Ovary (tissue), 7 donors: ENCODE measurements at regions not wholly inside any gene's neighbourhood (a gene's known extent, or its start where the extent isn't known, plus 50 kb on each side); places are given as distances from the start of the nearest gene placed in this dataset.
"Not testable (repeated sequence)": the region's sequence is repeated elsewhere in the genome, so short reads cannot be mapped to it uniquely, and the experiment has no call there.

Experiments
- DNase-seq, 5 donors: peaks; one replicate each; pipeline ENCODE4 v3.0.0-alpha.2; 2019 to 2020
- H3K27ac ChIP-seq, 2 donors: fragments of 200-600 bp; one replicate each; pipeline versions ENCODE4 v1.5.1 to v1.8.0; 2019 to 2022
- H3K27me3 ChIP-seq: fragments of 200-600 bp; one replicate; pipeline ENCODE4 v1.8.0; 2022
- H3K36me3 ChIP-seq: fragments of 200-600 bp; sonication (generic); one replicate; pipeline ENCODE4 v1.5.1; 2019
- H3K4me1 ChIP-seq: one replicate; pipeline ENCODE4 v1.8.1; 2013; ENCODE audit warnings: mild to moderate bottlenecking, moderate library complexity; ENCODE audit not compliant: insufficient read depth
- H3K4me3 ChIP-seq: fragments of 200-600 bp; sonication (generic); one replicate; pipeline ENCODE4 v1.5.1; 2017
- H3K9me3 ChIP-seq, 2 donors: fragments of 200-600 bp in 1 of 2; sonication (generic) in 1 of 2; one replicate each; pipeline versions ENCODE4 v1.5.1 to v1.8.1; 2013 to 2019; ENCODE audit warnings: mild to moderate bottlenecking in 1 of 2, moderate library complexity in 1 of 2
- EP300 ChIP-seq: sonication (generic); formaldehyde crosslinking; IDR thresholded peaks from one replicate; pipeline ENCODE4 v1.6.1; 2017; ENCODE audit warnings: antibody characterized with exemption
- POLR2A ChIP-seq: fragments of 450-650 bp; IDR thresholded peaks from one replicate; pipeline ENCODE4 v1.6.1; 2017; ENCODE audit warnings: antibody characterized with exemption, mild to moderate bottlenecking, moderate library complexity
- WGBS, 3 donors: extraction: QIAGEN DNeasy Blood & Tissue Kit in 1 of 3; methylation state at CpG; one replicate each; pipeline versions ENCODE4 v1.1.5 to v1.1.7; 2013 to 2017; 5-methylcytosine and 5-hydroxymethylcytosine counted together
- intact Hi-C, 4 donors: fragments of 100-400 bp; cut with DNase I; formaldehyde crosslinking; loops; one replicate each; pipeline versions ENCODE4 v1.11.0 to v1.15.1; 2022 to 2023
- TF ChIP-seq, protein P1 (sequence below), 3 donors: fragments of 450-650 bp in 2 of 3; fragments of 200-600 bp in 1 of 3; IDR thresholded peaks; one replicate each; pipeline versions ENCODE4 v1.5.1 to v1.8.0; 2016 to 2022; ENCODE audit warnings: antibody characterized with exemption in 3 of 3, mild to moderate bottlenecking in 1 of 3
- donor health status: DM: no; HTN: no; CAD: no; lungs with moderate emphysema.
- donor health status: DM: no; HTN: no; CAD: no.
- donor health status: Bipolar disorder and iron deficiency.
- donor health status: DM: no; HTN: no; CAD: no.
- donor health status: DM: yes; HTN: yes; CAD: no.

DNA sequence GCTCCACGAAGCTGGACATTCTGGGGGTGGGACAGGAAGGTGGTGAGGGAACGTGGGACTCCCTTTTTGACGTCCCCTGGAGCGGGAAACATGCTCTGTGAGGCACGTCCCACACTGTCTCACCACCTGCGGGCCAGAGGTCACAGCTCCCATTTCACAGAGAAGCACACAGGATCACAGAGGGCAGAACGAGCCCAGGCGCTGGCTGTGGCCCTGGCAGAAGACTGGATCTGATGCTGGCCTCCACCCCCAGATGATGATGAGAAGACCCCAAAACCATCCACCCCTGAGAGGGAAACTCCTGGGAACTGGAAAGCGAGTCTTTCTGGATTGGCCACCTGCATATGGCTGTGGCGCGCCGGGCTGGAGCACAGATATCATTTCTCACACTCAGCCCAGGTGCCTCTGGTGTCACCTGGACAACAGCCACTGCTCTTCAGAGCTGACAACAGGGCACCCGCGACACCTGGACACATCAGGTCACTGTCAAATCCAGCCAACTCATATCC lies 216.2 kb downstream of the TUBA3C start:
- Histone ChIP-seq H3K27me3 (no peaks in the 10 kb centered on the region), H3K27ac (no peak overlapping the region), H3K36me3 (no peaks in the 10 kb centered on the region), H3K4me1 (no peaks in the 10 kb centered on the region), H3K9me3 (no peaks in the 10 kb centered on the region), H3K4me3 (no peak overlapping the region)
- no peak for DNase-seq
- intact Hi-C loops = no loop called here
- TF ChIP-seq EP300 (no peak), POLR2A (no peak)
- TF ChIP-seq, protein P1, sequence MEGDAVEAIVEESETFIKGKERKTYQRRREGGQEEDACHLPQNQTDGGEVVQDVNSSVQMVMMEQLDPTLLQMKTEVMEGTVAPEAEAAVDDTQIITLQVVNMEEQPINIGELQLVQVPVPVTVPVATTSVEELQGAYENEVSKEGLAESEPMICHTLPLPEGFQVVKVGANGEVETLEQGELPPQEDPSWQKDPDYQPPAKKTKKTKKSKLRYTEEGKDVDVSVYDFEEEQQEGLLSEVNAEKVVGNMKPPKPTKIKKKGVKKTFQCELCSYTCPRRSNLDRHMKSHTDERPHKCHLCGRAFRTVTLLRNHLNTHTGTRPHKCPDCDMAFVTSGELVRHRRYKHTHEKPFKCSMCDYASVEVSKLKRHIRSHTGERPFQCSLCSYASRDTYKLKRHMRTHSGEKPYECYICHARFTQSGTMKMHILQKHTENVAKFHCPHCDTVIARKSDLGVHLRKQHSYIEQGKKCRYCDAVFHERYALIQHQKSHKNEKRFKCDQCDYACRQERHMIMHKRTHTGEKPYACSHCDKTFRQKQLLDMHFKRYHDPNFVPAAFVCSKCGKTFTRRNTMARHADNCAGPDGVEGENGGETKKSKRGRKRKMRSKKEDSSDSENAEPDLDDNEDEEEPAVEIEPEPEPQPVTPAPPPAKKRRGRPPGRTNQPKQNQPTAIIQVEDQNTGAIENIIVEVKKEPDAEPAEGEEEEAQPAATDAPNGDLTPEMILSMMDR (IDR thresholded peaks at IDR 0.05) = no peak
- WGBS, 3 donors = 66 to 78% (median 74%) methylated on average over 14 of the region's 14 CpGs

DNA sequence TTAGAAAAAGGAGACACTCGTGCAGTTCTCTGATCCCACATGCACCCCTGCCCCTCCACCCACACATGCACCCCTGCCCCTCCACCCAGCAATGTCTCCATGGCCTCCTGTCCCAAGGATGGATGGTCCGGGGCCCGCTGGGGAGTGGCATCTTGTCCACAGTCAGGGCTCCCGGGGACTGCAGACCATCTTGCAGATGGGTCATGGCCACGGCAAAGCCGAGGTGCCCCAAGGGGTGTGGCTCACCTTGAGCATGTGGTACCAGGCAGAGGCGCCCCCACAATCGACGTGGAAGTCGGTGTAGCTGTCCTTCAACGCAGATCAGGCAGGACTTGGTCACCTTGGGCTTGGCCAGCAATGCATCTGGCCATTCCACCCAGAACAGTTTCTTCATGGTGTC lies 216.7 kb downstream of the TUBA3C start:
- Histone ChIP-seq H3K36me3 (no peaks in the 10 kb centered on the region), H3K27ac (no peak overlapping the region), H3K4me1 (no peaks in the 10 kb centered on the region), H3K9me3 (no peaks in the 10 kb centered on the region), H3K27me3 (no peaks in the 10 kb centered on the region), H3K4me3 (no peak overlapping the region)
- 67 to 73% (median 71%) methylated on average over 11 of the region's 11 CpGs for WGBS, 3 donors
- no peak for DNase-seq
- TF ChIP-seq EP300 (no peak), POLR2A (no peak)
- TF ChIP-seq, protein P1 (IDR thresholded peaks at IDR 0.05) = no peak
- intact Hi-C loops = no loop called here

- 62 to 66% (median 66%) methylated on average over 10 of the region's 10 CpGs for WGBS, 3 donors
- H3K4me1 ChIP-seq, H3K4me3 ChIP-seq, DNase-seq, H3K27ac ChIP-seq, H3K9me3 ChIP-seq, intact Hi-C loops, H3K36me3 ChIP-seq, H3K27me3 ChIP-seq: not testable (repeated sequence)
These were observed 217.9 kb downstream of the TUBA3C start for GRCh38 chr13:18963684-18964083.

DNA sequence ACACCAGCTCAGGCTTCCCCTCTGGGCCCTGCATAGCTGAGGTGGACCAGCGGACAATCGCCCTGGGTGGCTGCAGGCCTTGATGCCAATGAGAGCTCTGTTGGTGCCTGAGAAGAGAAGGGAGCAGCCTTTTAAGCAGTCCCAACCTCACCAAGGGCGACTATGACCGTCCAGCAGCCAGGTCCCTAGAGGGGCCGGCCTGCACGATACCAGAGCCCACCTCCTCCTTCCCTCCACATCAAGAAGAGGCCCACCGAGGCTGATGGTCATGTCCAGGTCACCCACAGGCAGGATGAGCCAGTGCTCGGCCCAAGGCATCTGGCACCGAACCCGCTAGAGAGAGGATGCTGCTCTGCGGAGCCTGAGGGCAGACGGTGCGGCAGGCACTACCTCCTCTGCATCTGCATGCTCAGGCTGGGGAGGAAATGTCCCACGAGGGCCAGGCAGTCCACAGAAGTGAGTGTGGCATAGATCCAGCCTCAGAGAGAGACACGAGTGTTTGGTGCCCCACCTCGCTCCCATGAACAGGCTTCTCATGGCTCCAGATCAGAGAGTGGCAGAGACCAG lies 219.4 kb downstream of the TUBA3C start:
- H3K36me3 ChIP-seq = no peaks in the 10 kb centered on the region
- H3K27me3 ChIP-seq = no peaks in the 10 kb centered on the region
- no peaks in the 10 kb centered on the region for H3K9me3 ChIP-seq
- no peaks in the 10 kb centered on the region for H3K4me1 ChIP-seq
- TF ChIP-seq, protein P1 (IDR thresholded peaks at IDR 0.05) = no peak
- TF ChIP-seq POLR2A = no peak
- TF ChIP-seq EP300 = no peak
- DNase-seq = no peak
- H3K27ac ChIP-seq = no peak overlapping the region
- WGBS, 3 donors = 76 to 82% (median 80%) methylated on average over 16 of the region's 16 CpGs
- intact Hi-C loops = no loop called here
- H3K4me3 ChIP-seq = no peak overlapping the region

DNA sequence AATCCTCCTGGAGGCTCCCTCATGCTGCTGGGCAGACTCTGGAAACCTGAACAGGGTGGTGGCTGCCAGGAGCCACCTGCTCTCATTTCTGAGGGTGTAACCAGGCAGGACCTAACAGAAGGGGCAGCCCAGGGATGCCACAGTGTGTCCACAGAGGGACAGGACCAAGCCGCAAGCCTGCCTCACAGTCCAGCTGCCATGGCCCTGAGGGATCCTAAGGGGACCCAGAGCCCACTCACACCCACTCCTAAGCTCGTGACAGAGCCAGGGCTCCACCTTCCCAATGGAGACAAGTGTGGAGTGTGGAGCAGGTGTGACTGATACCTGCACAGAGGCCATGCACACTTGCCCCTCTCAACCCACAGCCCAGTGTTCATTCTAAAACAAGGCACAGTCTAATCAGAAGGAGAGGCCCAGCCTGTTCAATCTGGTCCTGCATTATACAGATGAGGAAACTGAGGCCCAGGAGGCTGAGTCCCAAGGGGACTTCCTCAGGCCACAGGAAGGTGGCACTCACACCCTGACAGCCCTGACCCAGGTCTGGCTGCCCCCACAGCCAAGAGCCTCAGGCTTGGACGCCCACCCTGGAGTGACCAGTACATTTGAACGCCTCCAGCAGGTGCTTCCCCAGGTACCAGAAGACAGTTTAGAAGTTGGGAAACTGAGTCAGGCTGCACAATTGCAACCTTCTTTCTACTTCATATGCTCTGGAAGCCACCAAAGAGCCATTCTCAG lies 220.1 kb downstream of the TUBA3C start:
- Histone ChIP-seq H3K4me3 (no peak overlapping the region), H3K36me3 (no peaks in the 10 kb centered on the region), H3K4me1 (no peaks in the 10 kb centered on the region), H3K9me3 (no peaks in the 10 kb centered on the region), H3K27ac (no peak overlapping the region), H3K27me3 (no peaks in the 10 kb centered on the region)
- WGBS, 3 donors = 45 to 58% (median 52%) methylated on average over 4 of the region's 4 CpGs
- DNase-seq = no peak
- TF ChIP-seq EP300 = no peak
- TF ChIP-seq, protein P1 (IDR thresholded peaks at IDR 0.05) = no peak
- TF ChIP-seq POLR2A = no peak
- intact Hi-C loops = no loop called here
